ENCODE measurements at regions not wholly inside any gene's neighbourhood (a gene's known extent, or its start where the extent isn't known, plus 50 kb on each side); places are given as distances from the start of the nearest gene placed in this dataset.

DNA sequence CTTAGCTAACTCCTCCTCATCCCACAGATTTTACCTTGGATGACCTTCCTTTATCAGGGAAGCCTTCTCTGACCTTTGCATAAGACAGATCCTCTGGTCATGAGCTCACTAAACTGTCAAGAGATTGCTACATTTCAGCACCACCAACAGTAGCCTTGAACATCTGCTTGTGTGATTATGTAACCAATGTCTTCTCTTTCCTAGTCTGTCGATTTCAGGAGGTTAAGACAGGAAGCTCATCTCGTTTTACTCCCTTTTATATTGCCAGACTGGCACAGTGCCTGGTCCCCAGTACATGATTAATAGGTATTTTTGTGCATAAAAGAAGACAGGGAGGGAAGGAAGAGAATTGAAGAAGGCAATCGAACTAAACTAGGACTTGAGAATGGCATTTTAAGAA is 1697.7 kb downstream of the EFNB2 start:
- TF ChIP-seq, protein P1, sequence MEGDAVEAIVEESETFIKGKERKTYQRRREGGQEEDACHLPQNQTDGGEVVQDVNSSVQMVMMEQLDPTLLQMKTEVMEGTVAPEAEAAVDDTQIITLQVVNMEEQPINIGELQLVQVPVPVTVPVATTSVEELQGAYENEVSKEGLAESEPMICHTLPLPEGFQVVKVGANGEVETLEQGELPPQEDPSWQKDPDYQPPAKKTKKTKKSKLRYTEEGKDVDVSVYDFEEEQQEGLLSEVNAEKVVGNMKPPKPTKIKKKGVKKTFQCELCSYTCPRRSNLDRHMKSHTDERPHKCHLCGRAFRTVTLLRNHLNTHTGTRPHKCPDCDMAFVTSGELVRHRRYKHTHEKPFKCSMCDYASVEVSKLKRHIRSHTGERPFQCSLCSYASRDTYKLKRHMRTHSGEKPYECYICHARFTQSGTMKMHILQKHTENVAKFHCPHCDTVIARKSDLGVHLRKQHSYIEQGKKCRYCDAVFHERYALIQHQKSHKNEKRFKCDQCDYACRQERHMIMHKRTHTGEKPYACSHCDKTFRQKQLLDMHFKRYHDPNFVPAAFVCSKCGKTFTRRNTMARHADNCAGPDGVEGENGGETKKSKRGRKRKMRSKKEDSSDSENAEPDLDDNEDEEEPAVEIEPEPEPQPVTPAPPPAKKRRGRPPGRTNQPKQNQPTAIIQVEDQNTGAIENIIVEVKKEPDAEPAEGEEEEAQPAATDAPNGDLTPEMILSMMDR (IDR thresholded peaks at IDR 0.05): no peak
- TF ChIP-seq POLR2A (IDR thresholded peaks at IDR 0.05): no peak
- DNase-seq: no peak
- H3K4me3 ChIP-seq: no peak overlapping the region
- 15% methylated on average over 3 of the region's 3 CpGs for WGBS (ENCODE audit: insufficient coverage, low coverage, low lambda C conversion rate, missing lambda C conversion rate)
- no peaks in the 10 kb centered on the region for H3K4me1 ChIP-seq
- H3K27me3 ChIP-seq: no peaks in the 10 kb centered on the region
- no peaks in the 10 kb centered on the region for H3K36me3 ChIP-seq
- H3K27ac ChIP-seq: no peak overlapping the region
- no peak for ATAC-seq
- intact Hi-C loops (cut with DNase I): no loop called here
- H3K9me3 ChIP-seq: no peaks in the 10 kb centered on the region

DNA sequence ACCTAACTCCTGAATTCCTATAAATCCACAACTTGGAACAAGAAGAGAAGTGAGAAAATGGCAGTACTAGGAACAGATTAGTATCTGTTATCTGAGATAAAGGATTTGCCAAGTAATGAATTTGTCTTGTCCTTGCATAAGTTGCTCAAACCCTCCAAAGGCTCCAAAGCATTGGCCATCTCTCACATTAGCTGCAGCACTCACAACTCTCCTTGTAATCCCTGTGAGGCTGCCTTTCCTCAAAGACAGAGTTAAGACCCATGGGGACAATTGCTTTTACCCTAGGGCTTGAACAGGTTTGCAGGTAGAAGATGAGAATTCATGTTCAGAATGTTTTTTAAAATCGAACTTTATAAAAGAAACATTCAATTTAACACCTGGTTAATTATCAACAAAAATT is 1702.2 kb downstream of the EFNB2 start:
- TF ChIP-seq, protein P1 (IDR thresholded peaks at IDR 0.05): no peak
- no peak for TF ChIP-seq POLR2A (IDR thresholded peaks at IDR 0.05)
- no peak overlapping the region for H3K4me3 ChIP-seq
- no peaks in the 10 kb centered on the region for H3K36me3 ChIP-seq
- ATAC-seq (no peak), DNase-seq (no peak)
- H3K4me1 ChIP-seq: no peaks in the 10 kb centered on the region
- H3K9me3 ChIP-seq: no peaks in the 10 kb centered on the region
- no peaks in the 10 kb centered on the region for H3K27me3 ChIP-seq
- 52% methylated on average over 1 of the region's 1 CpG for WGBS (ENCODE audit: insufficient coverage, low coverage, low lambda C conversion rate, missing lambda C conversion rate)
- H3K27ac ChIP-seq: no peak overlapping the region
- intact Hi-C loops (cut with DNase I): no loop called here

DNA sequence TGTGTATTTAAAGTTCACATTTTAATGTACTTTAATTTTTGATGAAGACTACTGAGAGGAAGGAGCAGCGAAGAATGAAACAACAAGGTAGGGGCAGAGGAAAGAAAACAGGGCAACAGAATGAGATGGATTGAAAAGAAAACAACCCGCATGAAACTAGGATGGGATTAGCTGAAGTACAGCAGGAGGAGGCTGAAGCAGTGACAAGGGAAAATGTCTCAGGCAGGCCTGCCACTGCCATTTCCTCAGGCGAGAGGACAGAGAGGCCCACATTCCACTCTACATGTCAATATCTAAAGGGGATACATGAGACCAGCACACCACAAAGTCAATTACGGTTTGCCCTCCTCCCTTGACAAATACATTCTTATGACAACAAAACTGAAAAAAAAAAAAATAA is 1703.2 kb downstream of the EFNB2 start:
- no peaks in the 10 kb centered on the region for H3K36me3 ChIP-seq
- no peak overlapping the region for H3K4me3 ChIP-seq
- WGBS (ENCODE audit: insufficient coverage, low coverage, low lambda C conversion rate, missing lambda C conversion rate): 42% methylated on average over 4 of the region's 4 CpGs
- DNase-seq (no peak), ATAC-seq (no peak)
- no peak overlapping the region for H3K27ac ChIP-seq
- H3K9me3 ChIP-seq: no peaks in the 10 kb centered on the region
- no peaks in the 10 kb centered on the region for H3K4me1 ChIP-seq
- no peak for TF ChIP-seq POLR2A (IDR thresholded peaks at IDR 0.05)
- TF ChIP-seq, protein P1 (IDR thresholded peaks at IDR 0.05): no peak
- no peaks in the 10 kb centered on the region for H3K27me3 ChIP-seq
- intact Hi-C loops (cut with DNase I): no loop called here

DNA sequence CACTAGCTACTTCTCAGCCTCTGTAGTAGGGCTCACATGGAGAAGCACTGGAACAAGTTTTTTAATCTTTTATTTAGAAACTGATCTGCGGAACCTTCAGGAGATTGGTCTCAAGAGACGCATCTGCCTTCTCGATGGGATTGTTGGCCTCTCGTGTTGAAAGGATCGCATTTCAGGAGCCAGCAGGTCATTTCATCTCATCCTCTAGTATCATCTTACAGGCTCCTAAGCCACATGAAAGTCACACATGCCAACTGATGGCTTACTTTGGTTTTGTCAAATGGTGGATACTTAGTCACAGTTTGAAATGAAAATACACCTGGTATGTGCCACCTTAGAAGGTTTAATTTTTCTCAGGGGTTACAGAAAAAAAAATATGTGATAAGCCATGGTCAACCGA is 1703.6 kb downstream of the EFNB2 start:
- ATAC-seq: no peak

More for the DNA sequence above, 1703.6 kb downstream of the EFNB2 start:
- Histone ChIP-seq H3K4me3 (no peak overlapping the region), H3K27me3 (no peaks in the 10 kb centered on the region), H3K36me3 (no peaks in the 10 kb centered on the region), H3K27ac (no peak overlapping the region), H3K9me3 (no peaks in the 10 kb centered on the region), H3K4me1 (no peaks in the 10 kb centered on the region)
- no peak for TF ChIP-seq POLR2A (IDR thresholded peaks at IDR 0.05)
- TF ChIP-seq, protein P1 (IDR thresholded peaks at IDR 0.05): no peak
- 58% methylated on average over 6 of the region's 6 CpGs for WGBS (ENCODE audit: insufficient coverage, low coverage, low lambda C conversion rate, missing lambda C conversion rate)
- no peak for DNase-seq
- intact Hi-C loops (cut with DNase I): no loop called here

All from right lobe of liver (tissue), 6 donors.